DOHH2 (cell line): ENCODE measurements at regions not wholly inside any gene's neighbourhood (a gene's known extent, or its start where the extent isn't known, plus 50 kb on each side); places are given as distances from the start of the nearest gene placed in this dataset.

ENCODE experiments used
- CTCF ChIP-seq: fragments of 200-600 bp; sonication (generic); IDR thresholded peaks from one replicate; pipeline ENCODE4 v1.5.1; 2014; ENCODE audit warnings: antibody characterized with exemption, mild to moderate bottlenecking, low read depth, low read length; ENCODE audit not compliant: poor library complexity, severe bottlenecking
- EZH2phosphoT487 ChIP-seq: fragments of 200-600 bp; sonication (generic); IDR thresholded peaks from 2 replicates; pipeline ENCODE4 v1.6.1; 2017; ENCODE audit warnings: borderline replicate concordance, mild to moderate bottlenecking, antibody characterized with exemption, low read length, moderate library complexity, mixed read lengths

GRCh38 chr15:31606194-31606669, 279.6 kb downstream of the KLF13 start:
- no peak for TF ChIP-seq CTCF
- TF ChIP-seq EZH2phosphoT487, result no peak
